CD14-positive monocyte (primary cell): ENCODE measurements at regions not wholly inside any gene's neighbourhood (a gene's known extent, or its start where the extent isn't known, plus 50 kb on each side); places are given as distances from the start of the nearest gene placed in this dataset.

Experiments
- DNase-seq, 3 donors: peaks; one replicate each; pipeline ENCODE4 v3.0.0-alpha.2; 2011 to 2022
- H2AFZ ChIP-seq: 2 replicates; pipeline ENCODE4 v1.6.0; 2012; ENCODE audit warnings: mild to moderate bottlenecking, low read depth, low read length, inconsistent platforms; ENCODE audit not compliant: insufficient read depth, poor library complexity, severe bottlenecking
- H3K27ac ChIP-seq, 2 donors: 1 replicate in 1 of 2; 2 replicates in 1 of 2; pipeline ENCODE4 v1.5.1; 2012 to 2013; ENCODE audit warnings: low read length in 2 of 2, control low read depth in 1 of 2, inconsistent platforms in 1 of 2, low read depth in 1 of 2, mild to moderate bottlenecking in 1 of 2
- H3K27me3 ChIP-seq, 2 donors: one replicate each; pipeline versions ENCODE4 v1.6.0 to v1.6.1; 2011 to 2013; ENCODE audit warnings: low read length in 2 of 2; ENCODE audit not compliant: control insufficient read depth in 2 of 2, insufficient read depth in 2 of 2
- H3K36me3 ChIP-seq, 2 donors: replicated peaks in 1 of 2; 1 replicate in 1 of 2; 2 replicates in 1 of 2; pipeline versions ENCODE4 v1.5.1 to v1.6.1; 2012 to 2013; ENCODE audit warnings: low read length in 2 of 2, control low read depth in 1 of 2, inconsistent platforms in 1 of 2, mild to moderate bottlenecking in 1 of 2; ENCODE audit not compliant: insufficient read depth in 2 of 2, control insufficient read depth in 1 of 2
- H3K4me1 ChIP-seq, 2 donors: 1 replicate in 1 of 2; 2 replicates in 1 of 2; pipeline versions ENCODE4 v1.5.1 to v1.6.1; 2012 to 2013; ENCODE audit warnings: low read length in 2 of 2, control low read depth in 1 of 2, inconsistent platforms in 1 of 2, mild to moderate bottlenecking in 1 of 2, moderate library complexity in 1 of 2; ENCODE audit not compliant: insufficient read depth in 2 of 2, control insufficient read depth in 1 of 2
- H3K4me2 ChIP-seq: replicated peaks from 2 replicates; pipeline ENCODE3; 2012; ENCODE audit warnings: low read length, moderate library complexity, mild to moderate bottlenecking; ENCODE audit not compliant: poor library complexity, severe bottlenecking; ENCODE audit errors: extremely low read depth
- H3K4me3 ChIP-seq, 3 experiments: fragments of 200-600 bp in 1 of 3; sonication (generic) in 1 of 3; replicated peaks in 1 of 3; 1 replicate in 2 of 3; 2 replicates in 1 of 3; pipeline ENCODE4 v1.5.1; 2011 to 2013; ENCODE audit warnings: low read length in 3 of 3, mild to moderate bottlenecking in 3 of 3, control low read depth in 2 of 3, low read depth in 2 of 3, inconsistent platforms in 1 of 3, moderate library complexity in 1 of 3
- H3K79me2 ChIP-seq: 2 replicates; pipeline ENCODE4 v1.6.0; 2012; ENCODE audit warnings: mild to moderate bottlenecking, control low read depth, inconsistent platforms, low read length, moderate library complexity; ENCODE audit not compliant: insufficient read depth
- H3K9ac ChIP-seq: 2 replicates; pipeline ENCODE4 v1.6.0; 2017; ENCODE audit warnings: low read length, mild to moderate bottlenecking; ENCODE audit not compliant: insufficient read depth, poor library complexity, severe bottlenecking
- H3K9me3 ChIP-seq, 2 donors: replicated peaks in 1 of 2; 1 replicate in 1 of 2; 2 replicates in 1 of 2; pipeline versions ENCODE4 v1.5.1 to v1.6.1; 2012 to 2013; ENCODE audit warnings: low read length in 2 of 2, control low read depth in 1 of 2; ENCODE audit not compliant: control insufficient read depth in 1 of 2, insufficient read depth in 1 of 2
- H4K20me1 ChIP-seq: 2 replicates; pipeline ENCODE4 v1.6.0; 2012; ENCODE audit warnings: mild to moderate bottlenecking, low read length, control low read depth, moderate library complexity; ENCODE audit not compliant: insufficient read depth
- H3K27ac Mint-ChIP-seq, 7 donors: one replicate each; pipeline ENCODE4 v1.8.0; 2020; ENCODE audit warnings: mild to moderate bottlenecking in 7 of 7, mixed read lengths in 7 of 7, moderate library complexity in 6 of 7, inconsistent platforms in 2 of 7
- H3K27me3 Mint-ChIP-seq, 3 donors: one replicate each; pipeline ENCODE4 v1.8.0; 2021 to 2022; ENCODE audit warnings: low read depth in 3 of 3, mild to moderate bottlenecking in 3 of 3, mixed read lengths in 3 of 3, moderate library complexity in 3 of 3, inconsistent platforms in 1 of 3
- H3K36me3 Mint-ChIP-seq, 2 donors: one replicate each; pipeline ENCODE4 v1.8.0; 2020; ENCODE audit warnings: mixed read lengths in 2 of 2, inconsistent platforms in 1 of 2, mild to moderate bottlenecking in 1 of 2
- H3K4me1 Mint-ChIP-seq: one replicate; pipeline ENCODE4 v1.8.0; 2020; ENCODE audit warnings: mild to moderate bottlenecking, mixed read lengths
- H3K4me3 Mint-ChIP-seq, 2 donors: one replicate each; pipeline ENCODE4 v1.8.0; 2020; ENCODE audit warnings: mild to moderate bottlenecking in 2 of 2, mixed read lengths in 2 of 2, moderate library complexity in 1 of 2
- H3K9me3 Mint-ChIP-seq, 7 donors: one replicate each; pipeline ENCODE4 v1.8.0; 2020 to 2022; ENCODE audit warnings: mixed read lengths in 7 of 7, mild to moderate bottlenecking in 6 of 7, moderate library complexity in 6 of 7, inconsistent platforms in 2 of 7
- CTCF ChIP-seq: fragments of 200-600 bp; IDR thresholded peaks from one replicate; pipeline ENCODE4 v1.8.0; 2022; ENCODE audit warnings: antibody characterized with exemption, mild to moderate bottlenecking
- WGBS: methylation state at CpG from one replicate; pipeline ENCODE4 v1.1.5; 2013; ENCODE audit warnings: missing lambda C conversion rate; ENCODE audit not compliant: insufficient coverage; 5-methylcytosine and 5-hydroxymethylcytosine counted together
- intact Hi-C, 2 donors: fragments of 100-400 bp; cut with micrococcal nuclease; formaldehyde crosslinking; loops; one replicate each; pipeline versions ENCODE4 v1.15.0 to v1.15.1; 2023

GRCh38 chr9:121563881-121564460 lies 64.3 kb upstream of the GGTA1 start:
- no peak for DNase-seq
- Histone ChIP-seq H3K27ac (no peak overlapping the region), H3K9ac (no peak overlapping the region), H3K36me3 (no peaks in the 10 kb centered on the region), H3K27me3 (no peaks in the 10 kb centered on the region), H3K4me3 (no peak overlapping the region), H3K4me2 (no peak overlapping the region), H3K4me1 (peaks cover 23 to 37% of the 10 kb centered on the region in 2 donors), H3K9me3 (no peaks in the 10 kb centered on the region), H3K79me2 (no peaks in the 10 kb centered on the region), H2AFZ (no peak overlapping the region), H4K20me1 (no peaks in the 10 kb centered on the region)
- peaks cover 29% of the 10 kb centered on the region for H3K4me1 Mint-ChIP-seq
- peaks cover 0 to 2% (median 0%) of the 10 kb centered on the region in 7 donors for H3K9me3 Mint-ChIP-seq
- H3K27me3 Mint-ChIP-seq = peaks cover 6 to 12% (median 7%) of the 10 kb centered on the region in 3 donors
- no peaks in the 10 kb centered on the region for H3K36me3 Mint-ChIP-seq
- intact Hi-C loops = no loop called here
- H3K27ac Mint-ChIP-seq = no peak overlapping the region
- TF ChIP-seq CTCF = no peak
- peak overlapping the region in 1 of 2 donors; percentile 30 for H3K4me3 Mint-ChIP-seq
- 96% methylated on average over 5 of the region's 7 CpGs for WGBS

- Histone ChIP-seq H3K4me1 (peaks cover 16 to 34% of the 10 kb centered on the region in 2 donors), H3K9ac (no peak overlapping the region), H2AFZ (no peak overlapping the region), H3K36me3 (no peaks in the 10 kb centered on the region), H3K4me2 (no peak overlapping the region), H3K9me3 (no peaks in the 10 kb centered on the region), H3K79me2 (no peaks in the 10 kb centered on the region), H4K20me1 (no peaks in the 10 kb centered on the region), H3K4me3 (no peak overlapping the region), H3K27me3 (no peaks in the 10 kb centered on the region), H3K27ac (no peak overlapping the region)
- Mint-ChIP-seq H3K4me1 (peaks cover 22% of the 10 kb centered on the region), H3K27ac (peak overlapping the region in 1 of 7 donors; percentile 22), H3K36me3 (no peaks in the 10 kb centered on the region), H3K4me3 (no peak overlapping the region), H3K27me3 (peaks cover 4 to 16% (median 7%) of the 10 kb centered on the region in 3 donors), H3K9me3 (peaks cover 0 to 2% (median 0%) of the 10 kb centered on the region in 7 donors)
- WGBS = 93% methylated on average over 7 of the region's 11 CpGs
- no peak for TF ChIP-seq CTCF
- intact Hi-C loops = no loop called here
- DNase-seq = no peak
These were observed 65.0 kb upstream of the GGTA1 start for GRCh38 chr9:121564504-121565260.
